HG03025 (cell line): ENCODE measurements at regions not wholly inside any gene's neighbourhood (a gene's known extent, or its start where the extent isn't known, plus 50 kb on each side); places are given as distances from the start of the nearest gene placed in this dataset.

Experiments
- ATAC-seq: cut with Tn5 transposase; IDR thresholded peaks from one replicate; pipeline ENCODE4 v1.9.1; 2021; ENCODE audit warnings: mild to moderate bottlenecking, moderate library complexity; ENCODE audit not compliant: unreplicated experiment, low FRiP score

- no peak for ATAC-seq
These were observed 1454.7 kb upstream of the IGFBP7 start for GRCh38 chr4:58564695-58565475.

GRCh38 chr4:58561170-58561569, 1451.0 kb upstream of the IGFBP7 start:
- no peak for ATAC-seq

- ATAC-seq = no peak
These were observed 1450.6 kb upstream of the IGFBP7 start for GRCh38 chr4:58560736-58561135.

GRCh38 chr4:58553679-58554078, 1443.5 kb upstream of the IGFBP7 start:
- no peak for ATAC-seq

- no peak for ATAC-seq
These were observed 1442.8 kb upstream of the IGFBP7 start for GRCh38 chr4:58553031-58553430.

GRCh38 chr4:58551676-58552075, 1441.5 kb upstream of the IGFBP7 start:
- no peak for ATAC-seq

- ATAC-seq = no peak
These were observed 1433.3 kb upstream of the IGFBP7 start for GRCh38 chr4:58543465-58543864.

GRCh38 chr4:58541926-58542325, 1431.7 kb upstream of the IGFBP7 start:
- ATAC-seq = no peak

- no peak for ATAC-seq
These were observed 1412.7 kb upstream of the IGFBP7 start for GRCh38 chr4:58522765-58523382.

GRCh38 chr4:58515226-58515625, 1405.0 kb upstream of the IGFBP7 start:
- no peak for ATAC-seq

GRCh38 chr4:58514299-58514698, 1404.1 kb upstream of the IGFBP7 start:
- no peak for ATAC-seq

GRCh38 chr4:58510652-58511051, 1400.5 kb upstream of the IGFBP7 start:
- ATAC-seq = no peak

GRCh38 chr4:58507079-58507478, 1396.9 kb upstream of the IGFBP7 start:
- no peak for ATAC-seq

- ATAC-seq = no peak
These were observed 1392.7 kb upstream of the IGFBP7 start for GRCh38 chr4:58502839-58503238.

- ATAC-seq = no peak
These were observed 1389.0 kb upstream of the IGFBP7 start for GRCh38 chr4:58499182-58499581.

- ATAC-seq = no peak
These were observed 1381.4 kb upstream of the IGFBP7 start for GRCh38 chr4:58491620-58492019.

GRCh38 chr4:58477950-58478349, 1367.8 kb upstream of the IGFBP7 start:
- ATAC-seq = no peak

- ATAC-seq = no peak
These were observed 1367.3 kb upstream of the IGFBP7 start for GRCh38 chr4:58477513-58477912.

GRCh38 chr4:58475097-58475496, 1364.9 kb upstream of the IGFBP7 start:
- no peak for ATAC-seq

GRCh38 chr4:58465031-58465430, 1354.8 kb upstream of the IGFBP7 start:
- ATAC-seq = no peak

GRCh38 chr4:58456727-58457384, 1346.7 kb upstream of the IGFBP7 start:
- no peak for ATAC-seq

- ATAC-seq = no peak
These were observed 1343.8 kb upstream of the IGFBP7 start for GRCh38 chr4:58453956-58454355.
